ENCODE measurements at regions not wholly inside any gene's neighbourhood (a gene's known extent, or its start where the extent isn't known, plus 50 kb on each side); places are given as distances from the start of the nearest gene placed in this dataset.

DNA sequence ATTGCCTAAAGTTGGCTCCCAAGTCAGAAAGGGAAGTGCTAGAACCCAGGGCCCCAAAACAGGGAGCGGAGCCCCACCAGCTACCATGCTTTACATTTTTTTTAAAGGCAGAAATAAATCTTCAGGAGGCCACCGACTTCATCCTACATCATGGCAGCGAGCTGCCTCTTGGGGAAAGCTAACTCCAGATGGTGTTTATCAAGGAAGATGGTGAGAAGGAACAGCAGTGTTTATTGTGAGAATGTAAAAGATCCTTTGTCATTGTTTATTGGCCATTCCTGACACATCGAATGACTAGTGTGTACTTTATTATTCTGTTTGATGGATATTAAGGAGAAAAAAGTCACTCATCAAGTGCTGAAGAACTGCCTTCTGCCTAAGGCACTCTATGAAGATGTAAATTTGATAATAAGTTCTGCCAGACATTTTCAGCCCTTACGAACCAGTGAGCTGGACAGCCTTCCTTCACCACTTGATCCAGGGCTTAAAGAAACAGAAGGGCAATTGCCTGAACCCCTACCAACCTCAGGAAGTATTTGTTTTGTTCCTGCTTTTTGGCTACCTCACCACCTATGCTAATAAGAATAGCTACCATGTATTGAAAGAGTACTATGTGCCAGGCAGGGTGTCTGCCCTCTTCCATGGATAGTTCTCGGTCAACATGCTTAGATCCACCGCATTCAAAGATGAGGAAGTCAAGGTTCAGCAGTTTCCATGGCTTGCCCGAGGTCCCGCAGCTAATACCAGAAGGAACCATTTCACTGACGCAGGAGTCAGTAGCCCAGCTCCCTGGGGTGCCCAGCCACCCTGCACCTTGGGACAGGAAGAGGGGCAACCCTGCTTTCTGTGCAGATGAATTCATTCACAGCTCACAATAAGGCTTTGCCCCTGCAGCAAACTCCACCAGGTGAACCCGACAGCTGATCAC lies 194.7 kb upstream of the RREB1 start:
- no peaks in the 10 kb centered on the region for H4K20me1 ChIP-seq (replicated peaks; ENCODE audit: insufficient read depth)
- H3K9me2 ChIP-seq (ENCODE audit: insufficient read depth): no peaks in the 10 kb centered on the region
- DNase-seq (ENCODE audit: low spot score) (no peak), ATAC-seq (no peak)
- no peak overlapping the region for H3K27ac ChIP-seq (ENCODE audit: low read depth)
- H3K4me3 ChIP-seq: no peak overlapping the region
- no peaks in the 10 kb centered on the region for H3K4me1 ChIP-seq (ENCODE audit: insufficient read depth)
- Mint-ChIP-seq H3K27ac (no peak overlapping the region), H3K4me3 (no peak overlapping the region), H3K9me3 (no peaks in the 10 kb centered on the region; the same call in 2 of the 3 replicates), H3K27me3 (ENCODE audit: insufficient read depth, low read depth, poor library complexity) (no peaks in the 10 kb centered on the region), H3K36me3 (ENCODE audit: low read depth) (no peaks in the 10 kb centered on the region), H3K4me1 (peaks cover 3% of the 10 kb centered on the region; the same call in 1 of the 3 replicates)
- no peaks in the 10 kb centered on the region for H3K27me3 ChIP-seq (ENCODE audit: insufficient read depth)
- no peak overlapping the region for H2AFZ ChIP-seq
- H3K79me2 ChIP-seq (replicated peaks; ENCODE audit: insufficient read depth): no peaks in the 10 kb centered on the region
- no peaks in the 10 kb centered on the region for H3K36me3 ChIP-seq (ENCODE audit: insufficient read depth)
- TF ChIP-seq, protein P1, sequence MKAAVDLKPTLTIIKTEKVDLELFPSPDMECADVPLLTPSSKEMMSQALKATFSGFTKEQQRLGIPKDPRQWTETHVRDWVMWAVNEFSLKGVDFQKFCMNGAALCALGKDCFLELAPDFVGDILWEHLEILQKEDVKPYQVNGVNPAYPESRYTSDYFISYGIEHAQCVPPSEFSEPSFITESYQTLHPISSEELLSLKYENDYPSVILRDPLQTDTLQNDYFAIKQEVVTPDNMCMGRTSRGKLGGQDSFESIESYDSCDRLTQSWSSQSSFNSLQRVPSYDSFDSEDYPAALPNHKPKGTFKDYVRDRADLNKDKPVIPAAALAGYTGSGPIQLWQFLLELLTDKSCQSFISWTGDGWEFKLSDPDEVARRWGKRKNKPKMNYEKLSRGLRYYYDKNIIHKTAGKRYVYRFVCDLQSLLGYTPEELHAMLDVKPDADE (IDR thresholded peaks at IDR 0.05): no peak
- no peak for TF ChIP-seq JUNB (IDR thresholded peaks at IDR 0.05; ENCODE audit: unreplicated experiment)
- no peak for TF ChIP-seq EZH2 (IDR thresholded peaks at IDR 0.05; ENCODE audit: low read depth, unreplicated experiment)
- TF ChIP-seq NANOG (IDR thresholded peaks at IDR 0.05; ENCODE audit: borderline replicate concordance): no peak
- TF ChIP-seq, protein P2, sequence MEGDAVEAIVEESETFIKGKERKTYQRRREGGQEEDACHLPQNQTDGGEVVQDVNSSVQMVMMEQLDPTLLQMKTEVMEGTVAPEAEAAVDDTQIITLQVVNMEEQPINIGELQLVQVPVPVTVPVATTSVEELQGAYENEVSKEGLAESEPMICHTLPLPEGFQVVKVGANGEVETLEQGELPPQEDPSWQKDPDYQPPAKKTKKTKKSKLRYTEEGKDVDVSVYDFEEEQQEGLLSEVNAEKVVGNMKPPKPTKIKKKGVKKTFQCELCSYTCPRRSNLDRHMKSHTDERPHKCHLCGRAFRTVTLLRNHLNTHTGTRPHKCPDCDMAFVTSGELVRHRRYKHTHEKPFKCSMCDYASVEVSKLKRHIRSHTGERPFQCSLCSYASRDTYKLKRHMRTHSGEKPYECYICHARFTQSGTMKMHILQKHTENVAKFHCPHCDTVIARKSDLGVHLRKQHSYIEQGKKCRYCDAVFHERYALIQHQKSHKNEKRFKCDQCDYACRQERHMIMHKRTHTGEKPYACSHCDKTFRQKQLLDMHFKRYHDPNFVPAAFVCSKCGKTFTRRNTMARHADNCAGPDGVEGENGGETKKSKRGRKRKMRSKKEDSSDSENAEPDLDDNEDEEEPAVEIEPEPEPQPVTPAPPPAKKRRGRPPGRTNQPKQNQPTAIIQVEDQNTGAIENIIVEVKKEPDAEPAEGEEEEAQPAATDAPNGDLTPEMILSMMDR (conservative IDR thresholded peaks at IDR 0.05; ENCODE audit: low read depth in 2 of 2): no peak
- TF ChIP-seq, protein P3, sequence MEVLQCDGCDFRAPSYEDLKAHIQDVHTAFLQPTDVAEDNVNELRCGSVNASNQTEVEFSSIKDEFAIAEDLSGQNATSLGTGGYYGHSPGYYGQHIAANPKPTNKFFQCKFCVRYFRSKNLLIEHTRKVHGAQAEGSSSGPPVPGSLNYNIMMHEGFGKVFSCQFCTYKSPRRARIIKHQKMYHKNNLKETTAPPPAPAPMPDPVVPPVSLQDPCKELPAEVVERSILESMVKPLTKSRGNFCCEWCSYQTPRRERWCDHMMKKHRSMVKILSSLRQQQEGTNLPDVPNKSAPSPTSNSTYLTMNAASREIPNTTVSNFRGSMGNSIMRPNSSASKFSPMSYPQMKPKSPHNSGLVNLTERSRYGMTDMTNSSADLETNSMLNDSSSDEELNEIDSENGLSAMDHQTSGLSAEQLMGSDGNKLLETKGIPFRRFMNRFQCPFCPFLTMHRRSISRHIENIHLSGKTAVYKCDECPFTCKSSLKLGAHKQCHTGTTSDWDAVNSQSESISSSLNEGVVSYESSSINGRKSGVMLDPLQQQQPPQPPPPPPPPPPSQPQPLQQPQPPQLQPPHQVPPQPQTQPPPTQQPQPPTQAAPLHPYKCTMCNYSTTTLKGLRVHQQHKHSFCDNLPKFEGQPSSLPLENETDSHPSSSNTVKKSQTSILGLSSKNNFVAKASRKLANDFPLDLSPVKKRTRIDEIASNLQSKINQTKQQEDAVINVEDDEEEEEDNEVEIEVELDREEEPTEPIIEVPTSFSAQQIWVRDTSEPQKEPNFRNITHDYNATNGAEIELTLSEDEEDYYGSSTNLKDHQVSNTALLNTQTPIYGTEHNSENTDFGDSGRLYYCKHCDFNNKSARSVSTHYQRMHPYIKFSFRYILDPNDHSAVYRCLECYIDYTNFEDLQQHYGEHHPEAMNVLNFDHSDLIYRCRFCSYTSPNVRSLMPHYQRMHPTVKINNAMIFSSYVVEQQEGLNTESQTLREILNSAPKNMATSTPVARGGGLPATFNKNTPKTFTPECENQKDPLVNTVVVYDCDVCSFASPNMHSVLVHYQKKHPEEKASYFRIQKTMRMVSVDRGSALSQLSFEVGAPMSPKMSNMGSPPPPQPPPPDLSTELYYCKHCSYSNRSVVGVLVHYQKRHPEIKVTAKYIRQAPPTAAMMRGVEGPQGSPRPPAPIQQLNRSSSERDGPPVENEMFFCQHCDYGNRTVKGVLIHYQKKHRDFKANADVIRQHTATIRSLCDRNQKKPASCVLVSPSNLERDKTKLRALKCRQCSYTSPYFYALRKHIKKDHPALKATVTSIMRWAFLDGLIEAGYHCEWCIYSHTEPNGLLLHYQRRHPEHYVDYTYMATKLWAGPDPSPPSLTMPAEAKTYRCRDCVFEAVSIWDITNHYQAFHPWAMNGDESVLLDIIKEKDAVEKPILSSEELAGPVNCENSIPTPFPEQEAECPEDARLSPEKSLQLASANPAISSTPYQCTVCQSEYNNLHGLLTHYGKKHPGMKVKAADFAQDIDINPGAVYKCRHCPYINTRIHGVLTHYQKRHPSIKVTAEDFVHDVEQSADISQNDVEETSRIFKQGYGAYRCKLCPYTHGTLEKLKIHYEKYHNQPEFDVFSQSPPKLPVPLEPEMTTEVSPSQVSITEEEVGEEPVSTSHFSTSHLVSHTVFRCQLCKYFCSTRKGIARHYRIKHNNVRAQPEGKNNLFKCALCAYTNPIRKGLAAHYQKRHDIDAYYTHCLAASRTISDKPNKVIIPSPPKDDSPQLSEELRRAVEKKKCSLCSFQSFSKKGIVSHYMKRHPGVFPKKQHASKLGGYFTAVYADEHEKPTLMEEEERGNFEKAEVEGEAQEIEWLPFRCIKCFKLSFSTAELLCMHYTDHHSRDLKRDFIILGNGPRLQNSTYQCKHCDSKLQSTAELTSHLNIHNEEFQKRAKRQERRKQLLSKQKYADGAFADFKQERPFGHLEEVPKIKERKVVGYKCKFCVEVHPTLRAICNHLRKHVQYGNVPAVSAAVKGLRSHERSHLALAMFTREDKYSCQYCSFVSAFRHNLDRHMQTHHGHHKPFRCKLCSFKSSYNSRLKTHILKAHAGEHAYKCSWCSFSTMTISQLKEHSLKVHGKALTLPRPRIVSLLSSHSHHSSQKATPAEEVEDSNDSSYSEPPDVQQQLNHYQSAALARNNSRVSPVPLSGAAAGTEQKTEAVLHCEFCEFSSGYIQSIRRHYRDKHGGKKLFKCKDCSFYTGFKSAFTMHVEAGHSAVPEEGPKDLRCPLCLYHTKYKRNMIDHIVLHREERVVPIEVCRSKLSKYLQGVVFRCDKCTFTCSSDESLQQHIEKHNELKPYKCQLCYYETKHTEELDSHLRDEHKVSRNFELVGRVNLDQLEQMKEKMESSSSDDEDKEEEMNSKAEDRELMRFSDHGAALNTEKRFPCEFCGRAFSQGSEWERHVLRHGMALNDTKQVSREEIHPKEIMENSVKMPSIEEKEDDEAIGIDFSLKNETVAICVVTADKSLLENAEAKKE (CRISPR knock-in tag; IDR thresholded peaks at IDR 0.05): no peak
- TF ChIP-seq, protein P4, sequence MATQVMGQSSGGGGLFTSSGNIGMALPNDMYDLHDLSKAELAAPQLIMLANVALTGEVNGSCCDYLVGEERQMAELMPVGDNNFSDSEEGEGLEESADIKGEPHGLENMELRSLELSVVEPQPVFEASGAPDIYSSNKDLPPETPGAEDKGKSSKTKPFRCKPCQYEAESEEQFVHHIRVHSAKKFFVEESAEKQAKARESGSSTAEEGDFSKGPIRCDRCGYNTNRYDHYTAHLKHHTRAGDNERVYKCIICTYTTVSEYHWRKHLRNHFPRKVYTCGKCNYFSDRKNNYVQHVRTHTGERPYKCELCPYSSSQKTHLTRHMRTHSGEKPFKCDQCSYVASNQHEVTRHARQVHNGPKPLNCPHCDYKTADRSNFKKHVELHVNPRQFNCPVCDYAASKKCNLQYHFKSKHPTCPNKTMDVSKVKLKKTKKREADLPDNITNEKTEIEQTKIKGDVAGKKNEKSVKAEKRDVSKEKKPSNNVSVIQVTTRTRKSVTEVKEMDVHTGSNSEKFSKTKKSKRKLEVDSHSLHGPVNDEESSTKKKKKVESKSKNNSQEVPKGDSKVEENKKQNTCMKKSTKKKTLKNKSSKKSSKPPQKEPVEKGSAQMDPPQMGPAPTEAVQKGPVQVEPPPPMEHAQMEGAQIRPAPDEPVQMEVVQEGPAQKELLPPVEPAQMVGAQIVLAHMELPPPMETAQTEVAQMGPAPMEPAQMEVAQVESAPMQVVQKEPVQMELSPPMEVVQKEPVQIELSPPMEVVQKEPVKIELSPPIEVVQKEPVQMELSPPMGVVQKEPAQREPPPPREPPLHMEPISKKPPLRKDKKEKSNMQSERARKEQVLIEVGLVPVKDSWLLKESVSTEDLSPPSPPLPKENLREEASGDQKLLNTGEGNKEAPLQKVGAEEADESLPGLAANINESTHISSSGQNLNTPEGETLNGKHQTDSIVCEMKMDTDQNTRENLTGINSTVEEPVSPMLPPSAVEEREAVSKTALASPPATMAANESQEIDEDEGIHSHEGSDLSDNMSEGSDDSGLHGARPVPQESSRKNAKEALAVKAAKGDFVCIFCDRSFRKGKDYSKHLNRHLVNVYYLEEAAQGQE (IDR thresholded peaks at IDR 0.05; ENCODE audit: unreplicated experiment): no peak
- no peak for TF ChIP-seq CREB1 (CRISPR knock-in tag; IDR thresholded peaks at IDR 0.05; ENCODE audit: low read depth)
- no peak for TF ChIP-seq ZNF114 (CRISPR knock-in tag; IDR thresholded peaks at IDR 0.05)
- no peak for TF ChIP-seq ZNF331 (CRISPR knock-in tag; IDR thresholded peaks at IDR 0.05; ENCODE audit: low read depth)
- no peak for TF ChIP-seq STAT1 (IDR thresholded peaks at IDR 0.05; ENCODE audit: unreplicated experiment)
- TF ChIP-seq POLR2AphosphoS5 (IDR thresholded peaks at IDR 0.05; ENCODE audit: low read depth): no peak
- no peak for TF ChIP-seq EZH2phosphoT487 (IDR thresholded peaks at IDR 0.05; ENCODE audit: unreplicated experiment)
- no peaks in the 10 kb centered on the region for H3F3A ChIP-seq (replicated peaks; ENCODE audit: low read depth)
- no peak overlapping the region for H3K4me2 ChIP-seq
